HG02981 (cell line): ENCODE measurements at regions not wholly inside any gene's neighbourhood (a gene's known extent, or its start where the extent isn't known, plus 50 kb on each side); places are given as distances from the start of the nearest gene placed in this dataset.

ENCODE experiments used
- ATAC-seq: cut with Tn5 transposase; IDR thresholded peaks from one replicate; pipeline ENCODE4 v1.9.1; 2021; ENCODE audit warnings: mild to moderate bottlenecking, moderate library complexity; ENCODE audit not compliant: unreplicated experiment

DNA sequence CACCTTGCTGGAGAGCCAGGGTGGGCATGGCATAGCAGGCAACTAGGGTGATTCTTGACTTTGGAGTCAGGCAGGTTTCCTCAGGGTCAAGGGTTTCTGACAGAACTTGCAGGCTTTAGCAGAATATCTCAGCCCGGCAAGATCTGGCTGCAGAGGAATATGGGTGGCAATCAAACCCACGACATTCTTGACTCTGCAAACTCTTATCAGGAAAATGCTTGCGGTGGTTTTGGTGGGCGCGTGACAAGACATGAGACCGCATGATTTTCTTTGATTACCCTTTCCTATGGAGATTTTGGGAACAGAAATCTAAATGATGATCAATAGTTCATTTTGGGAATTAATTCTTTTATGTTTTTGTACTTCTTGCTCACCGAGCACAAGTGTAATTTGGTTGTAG lies 449.5 kb downstream of the VRK1 start:
- ATAC-seq = no peak

DNA sequence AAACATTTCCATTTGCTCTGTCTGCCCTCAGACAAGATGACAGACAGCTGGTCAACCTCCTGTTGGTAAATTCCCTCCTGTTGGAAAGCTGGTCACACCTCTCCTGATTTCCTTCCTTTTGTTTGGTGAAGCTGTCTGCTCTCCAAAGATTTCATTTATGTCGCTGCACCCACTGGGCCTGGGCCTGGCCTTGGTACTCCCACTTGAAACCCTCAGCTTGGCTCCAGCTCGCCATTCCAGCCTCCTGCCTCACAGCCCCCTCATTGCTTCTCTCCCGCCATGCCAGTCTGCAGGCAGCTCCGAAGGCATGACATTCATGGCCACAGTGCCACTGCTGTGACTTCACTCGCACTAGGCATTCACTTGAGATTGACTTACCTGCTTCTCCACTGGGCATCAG lies 451.8 kb downstream of the VRK1 start:
- no peak for ATAC-seq

DNA sequence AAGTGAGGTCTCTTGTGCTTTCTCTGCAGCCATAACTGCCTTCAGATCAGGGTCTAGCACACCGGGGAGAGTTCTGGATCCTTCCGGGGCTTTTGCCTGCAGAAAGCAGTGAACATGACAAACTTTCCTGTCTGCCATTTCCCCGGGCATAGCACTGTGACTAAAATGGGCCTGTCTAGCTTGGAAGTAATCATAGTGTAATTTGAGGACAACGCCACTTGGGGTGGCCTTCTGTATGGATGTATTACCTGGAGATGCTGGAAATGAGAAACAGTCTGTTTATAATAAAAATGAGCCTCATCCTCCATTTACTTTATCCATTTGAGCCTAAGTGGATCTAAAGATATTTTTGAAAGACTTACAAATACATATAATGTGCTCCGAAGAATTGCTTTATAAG lies 453.7 kb downstream of the VRK1 start:
- ATAC-seq = no peak

DNA sequence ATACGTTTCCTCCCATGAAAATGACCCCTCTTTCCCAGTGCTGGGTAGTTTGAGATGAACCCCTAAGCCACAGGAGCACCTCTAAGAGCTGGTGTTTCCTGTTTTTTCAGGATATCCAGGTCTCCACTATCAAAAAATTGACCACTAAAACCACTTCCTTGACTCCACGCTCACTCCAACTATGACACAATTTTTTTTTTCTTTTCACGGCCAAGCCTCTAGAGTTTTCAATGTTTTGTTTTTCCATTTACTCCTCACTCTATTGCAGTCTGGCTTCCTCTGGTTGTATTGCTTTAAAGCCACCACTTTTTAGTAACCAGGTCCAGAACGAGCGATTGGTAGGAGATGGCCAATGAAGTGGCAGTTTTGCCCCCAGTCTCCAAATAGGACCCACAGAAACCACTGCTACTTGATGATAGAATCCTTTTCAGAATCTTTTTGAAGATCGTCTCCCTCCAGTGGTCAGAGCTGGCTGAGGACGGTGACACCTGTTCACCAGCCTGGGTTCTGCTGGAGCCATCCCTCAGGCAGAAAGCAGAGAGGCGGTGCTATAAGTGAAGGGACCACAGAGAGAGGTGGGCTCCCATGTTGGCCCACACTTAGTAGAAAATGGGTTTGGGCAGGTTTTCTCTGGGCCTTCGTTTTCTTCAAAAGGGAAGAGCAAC lies 454.4 kb downstream of the VRK1 start:
- no peak for ATAC-seq

DNA sequence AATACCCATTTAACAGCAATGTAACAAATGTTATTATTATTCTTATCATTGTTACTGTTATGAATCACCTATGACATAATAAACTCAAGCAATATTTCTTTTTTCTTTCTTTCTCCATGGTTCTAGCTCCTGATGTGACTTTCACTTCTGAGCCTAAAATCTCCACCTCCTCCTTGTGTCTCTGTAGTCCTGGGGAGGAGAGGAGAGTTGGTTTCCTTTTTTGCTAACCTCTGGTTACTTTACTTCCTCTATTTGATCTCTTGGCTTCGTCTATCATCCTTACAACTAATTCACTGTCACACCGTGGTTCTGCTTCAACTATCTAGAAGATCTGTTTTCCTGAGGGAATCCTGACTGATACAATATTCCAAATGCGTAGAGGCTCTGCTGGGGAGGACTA lies 456.6 kb downstream of the VRK1 start:
- ATAC-seq = no peak

DNA sequence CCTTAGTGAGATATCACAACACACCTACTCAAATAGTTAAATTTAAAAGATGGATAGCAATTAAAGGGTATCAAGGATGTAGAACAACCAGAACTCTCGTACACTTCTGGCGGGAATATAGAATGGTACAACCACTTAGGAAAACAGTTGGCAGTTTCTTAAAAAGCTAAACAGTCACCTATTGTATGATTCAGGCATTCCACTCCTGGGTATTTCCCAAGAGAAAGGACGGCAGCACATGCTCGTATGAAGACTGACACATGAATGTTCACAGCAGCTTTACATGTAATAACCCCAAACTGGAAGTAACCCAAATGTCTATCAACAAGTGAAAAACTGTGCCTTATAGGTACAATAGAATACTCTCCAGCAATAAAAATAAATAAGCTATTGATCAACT lies 465.2 kb downstream of the VRK1 start:
- no peak for ATAC-seq

DNA sequence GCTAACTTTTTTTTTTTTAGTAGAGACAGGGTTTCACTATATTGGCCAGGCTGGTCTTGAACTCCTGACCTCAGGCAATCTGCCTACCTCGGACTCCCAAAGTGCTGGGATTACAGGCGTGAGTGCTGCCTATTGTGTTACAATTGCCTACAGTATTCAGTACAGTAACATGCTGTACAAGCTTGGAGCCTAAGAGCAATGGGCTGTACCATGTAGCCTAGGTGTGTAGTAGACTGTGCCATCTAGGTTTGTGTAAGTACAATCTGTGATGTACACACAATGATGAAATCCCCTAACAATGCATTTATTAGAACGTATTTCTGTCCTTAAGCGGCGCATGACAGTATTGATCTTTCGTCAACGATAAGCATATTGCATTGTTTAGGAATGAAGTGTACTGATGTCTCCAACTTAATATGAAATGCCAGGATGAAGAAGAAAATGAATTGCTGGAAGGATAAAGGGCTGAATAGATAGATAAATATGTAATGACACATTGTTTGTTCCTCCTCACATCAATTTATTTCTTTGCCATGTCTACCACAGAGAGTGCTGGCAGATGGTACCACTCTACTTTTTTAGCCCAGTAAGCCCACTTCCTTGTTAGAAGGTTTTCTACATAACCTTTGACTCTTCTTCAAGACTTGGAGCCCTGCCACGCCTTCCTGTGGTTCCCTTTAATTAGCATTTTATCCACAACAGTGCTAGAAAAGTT lies 467.5 kb downstream of the VRK1 start:
- ATAC-seq = no peak

DNA sequence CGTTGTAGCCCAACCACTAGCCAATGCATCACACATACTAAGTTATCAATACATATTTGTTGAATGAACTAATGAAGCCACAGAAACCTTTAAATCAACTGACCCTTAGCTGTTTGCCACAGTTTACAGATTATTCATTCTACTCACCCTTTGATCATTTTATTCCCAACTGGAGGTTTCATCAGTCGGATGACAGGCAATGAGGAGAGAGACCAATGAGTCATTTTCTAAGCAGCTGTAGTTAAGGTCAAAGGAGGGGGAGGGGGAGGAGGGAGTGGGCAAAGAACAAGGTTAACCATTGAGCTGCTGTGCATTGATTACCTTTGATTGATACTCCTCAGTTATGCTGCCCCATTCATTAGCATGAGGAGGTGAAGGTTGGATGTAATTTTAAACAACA lies 469.5 kb downstream of the VRK1 start:
- ATAC-seq = no peak

DNA sequence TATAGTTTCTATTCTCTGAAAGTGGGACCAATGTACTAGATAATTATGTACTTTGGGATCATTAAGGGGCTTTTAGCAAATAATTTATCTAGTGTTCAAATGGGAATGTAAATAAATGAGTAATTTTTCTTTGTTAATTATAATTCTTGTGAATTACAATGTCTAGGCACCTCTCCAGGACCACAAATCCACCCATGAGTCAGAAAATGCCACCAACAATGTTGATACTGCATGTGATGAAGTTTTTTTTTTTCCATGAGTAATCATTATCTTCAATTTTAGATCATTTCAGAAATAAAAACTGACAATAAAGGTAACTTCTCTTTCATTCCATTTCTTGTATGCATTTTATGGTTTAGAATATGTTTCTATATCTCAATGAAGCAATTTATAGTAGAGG lies 470.3 kb downstream of the VRK1 start:
- no peak for ATAC-seq

DNA sequence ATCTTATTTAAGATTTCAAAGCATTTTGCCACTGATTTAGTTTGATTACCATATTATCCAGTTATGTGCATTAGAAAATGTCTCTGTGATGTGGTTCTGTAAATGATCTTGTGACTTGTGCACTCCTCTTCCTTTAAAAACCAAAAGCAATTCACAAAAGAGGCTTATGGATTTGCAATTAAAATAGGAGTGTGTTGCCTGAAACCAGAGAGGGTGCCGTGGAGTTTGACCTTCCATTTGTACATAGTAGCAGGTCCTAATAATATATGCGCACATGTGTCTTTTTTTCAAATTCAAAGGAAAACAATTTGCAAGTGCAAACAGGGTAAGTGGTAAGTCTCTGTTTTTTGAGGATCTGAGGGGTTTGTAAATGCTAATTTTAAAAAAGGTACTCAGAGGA lies 470.9 kb downstream of the VRK1 start:
- no peak for ATAC-seq

DNA sequence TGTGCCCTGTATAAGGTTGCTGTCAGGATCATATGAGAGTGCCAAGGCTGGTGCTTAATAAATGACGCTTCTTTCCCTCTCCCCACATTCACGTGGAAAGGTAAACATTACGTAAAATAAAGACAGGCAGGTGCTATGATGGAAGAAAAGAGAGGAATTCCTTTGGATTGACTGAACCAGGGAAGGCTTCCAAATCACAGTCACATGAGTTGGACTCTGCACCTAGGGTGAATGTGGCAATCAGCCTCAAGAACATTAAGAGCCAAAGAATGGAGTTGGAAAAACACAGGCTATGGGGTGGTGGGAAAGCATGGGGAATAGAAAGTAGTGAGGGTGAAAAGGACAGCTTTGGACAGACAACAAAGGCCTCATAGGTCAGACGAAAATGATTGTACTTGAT lies 473.1 kb downstream of the VRK1 start:
- ATAC-seq = no peak

DNA sequence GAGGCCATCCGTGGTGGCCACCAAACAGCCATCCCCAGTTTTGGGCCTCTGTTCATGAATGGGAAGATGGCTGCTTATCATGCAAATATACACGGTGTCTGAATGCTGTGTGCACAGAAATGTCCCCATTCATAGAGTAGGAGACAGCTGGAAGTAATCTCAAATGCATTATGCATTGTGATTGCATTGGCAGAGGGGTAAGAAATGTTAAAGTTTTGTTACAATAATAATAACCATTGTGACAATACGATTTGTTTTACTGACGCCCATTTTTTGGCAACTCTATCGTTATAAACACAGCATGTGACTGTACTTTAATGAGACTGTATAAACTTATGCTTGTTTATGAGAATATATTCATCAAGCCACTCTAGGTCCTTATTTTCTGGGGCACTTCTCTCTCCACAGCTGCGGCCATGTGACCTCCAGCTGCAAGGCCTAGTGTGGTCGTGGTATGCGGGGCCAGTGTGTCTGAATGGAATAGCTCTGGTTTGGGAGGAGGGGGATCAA lies 474.3 kb downstream of the VRK1 start:
- ATAC-seq = no peak

DNA sequence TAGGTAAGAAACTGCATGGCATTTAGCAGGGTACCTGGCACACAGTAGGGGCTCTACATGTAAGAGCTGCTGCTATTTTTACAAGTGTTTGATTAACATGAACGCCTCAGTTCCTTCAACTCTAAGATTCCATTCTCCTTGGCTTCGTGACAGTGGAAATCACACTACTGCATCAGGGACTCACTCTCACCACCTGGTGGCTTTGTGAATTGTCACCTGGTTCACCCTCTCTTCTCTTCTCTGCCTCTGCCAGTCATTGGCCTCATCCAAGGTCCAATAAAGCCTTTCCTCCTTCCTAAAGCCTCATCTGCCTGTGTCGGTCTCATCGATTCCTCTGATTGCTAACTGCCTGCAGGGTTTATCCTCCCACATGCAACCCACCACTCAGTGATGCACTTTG lies 476.4 kb downstream of the VRK1 start:
- ATAC-seq = no peak

DNA sequence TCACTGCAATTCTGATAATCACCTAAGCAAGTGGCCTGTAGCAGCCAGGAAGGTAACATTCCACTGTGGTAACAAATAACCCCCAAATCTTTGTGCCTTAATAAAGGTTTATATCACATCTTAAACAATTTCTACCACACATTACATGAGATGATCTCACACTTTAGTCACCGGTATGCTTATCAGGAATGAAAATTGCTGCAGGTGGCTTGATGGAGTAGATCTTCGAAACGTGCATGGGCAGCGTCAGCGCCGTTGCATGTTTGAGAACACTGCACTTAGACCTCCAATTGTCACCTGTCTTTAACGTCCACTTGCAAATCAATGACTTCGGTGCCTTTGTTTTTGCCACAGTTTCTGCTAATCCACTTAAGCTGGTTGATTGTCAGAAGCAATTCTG lies 477.4 kb downstream of the VRK1 start:
- ATAC-seq = no peak

DNA sequence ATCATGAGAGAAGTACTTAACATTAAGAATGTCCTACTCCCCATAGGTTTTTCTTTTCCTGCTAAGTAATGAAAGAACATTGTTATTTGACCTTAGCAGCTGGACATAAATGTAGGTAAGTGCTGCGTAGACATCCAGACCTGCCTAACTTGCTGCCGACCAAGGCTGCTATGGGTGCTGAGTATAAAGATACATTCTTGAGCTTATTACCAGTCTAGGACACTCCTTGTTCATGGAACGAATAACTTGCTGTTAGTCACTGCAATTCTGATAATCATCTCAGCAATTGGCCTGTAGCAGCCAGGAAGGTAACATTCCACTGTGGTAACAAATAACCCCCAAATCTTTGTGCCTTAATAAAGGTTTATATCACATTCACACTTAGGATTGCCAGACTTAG lies 478.1 kb downstream of the VRK1 start:
- no peak for ATAC-seq

DNA sequence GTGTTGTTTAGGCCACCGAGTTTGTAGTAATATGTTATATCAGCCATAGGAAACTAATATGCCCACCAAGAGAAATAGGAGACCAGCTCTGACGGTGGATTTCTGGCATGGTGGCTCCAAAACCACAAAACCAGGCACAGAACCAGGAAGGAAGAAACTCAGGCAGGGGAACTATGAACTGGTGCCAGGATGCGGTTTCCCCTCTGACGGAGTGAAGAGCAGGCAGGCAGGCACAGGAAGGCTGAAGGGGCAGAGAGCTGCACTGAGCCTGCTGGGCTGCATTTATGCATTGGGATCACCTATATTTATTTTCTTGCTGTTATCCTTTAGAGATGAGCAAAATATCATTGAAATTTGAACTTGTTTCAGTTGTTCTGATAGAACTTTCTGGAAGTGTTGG lies 479.4 kb downstream of the VRK1 start:
- ATAC-seq = no peak

DNA sequence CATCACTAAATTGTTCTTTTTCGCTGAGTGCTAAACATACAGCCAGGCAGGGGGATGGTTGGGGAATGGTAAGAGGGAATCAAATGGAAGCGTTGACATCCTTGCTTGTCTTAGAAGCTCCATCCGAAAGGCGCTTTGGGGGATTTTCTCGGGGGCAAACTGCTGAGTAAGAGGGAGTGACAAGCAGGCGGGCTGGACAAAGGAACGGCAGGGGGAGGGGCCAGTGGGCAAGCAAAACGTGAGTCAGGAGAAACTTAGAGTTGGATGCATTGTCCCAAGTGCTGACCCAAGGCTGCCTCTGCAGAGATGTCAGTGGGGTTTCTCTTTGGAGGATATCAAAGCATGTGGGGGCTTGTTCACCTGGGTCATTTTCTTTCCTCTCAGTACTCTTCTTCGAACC lies 480.5 kb downstream of the VRK1 start:
- no peak for ATAC-seq

DNA sequence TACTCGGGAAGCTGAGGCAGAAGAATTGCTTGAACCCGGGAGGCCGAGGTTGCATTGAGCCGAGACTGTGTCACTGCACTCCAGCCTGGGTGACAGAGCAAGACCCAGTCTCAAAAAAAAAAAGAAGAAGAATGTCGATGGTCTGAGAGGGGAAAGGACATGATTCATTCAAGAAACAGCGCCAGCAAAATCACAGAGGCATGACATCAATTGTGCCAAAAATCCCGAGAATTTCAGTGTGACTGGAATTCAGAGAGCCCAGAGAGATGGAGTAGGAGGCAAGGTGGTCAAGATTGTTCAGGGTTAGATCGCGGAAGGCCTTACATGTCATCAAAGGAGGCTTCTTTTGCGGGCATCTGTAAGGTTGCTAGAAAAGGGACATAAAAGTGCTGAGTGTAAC lies 483.3 kb downstream of the VRK1 start:
- ATAC-seq = no peak

DNA sequence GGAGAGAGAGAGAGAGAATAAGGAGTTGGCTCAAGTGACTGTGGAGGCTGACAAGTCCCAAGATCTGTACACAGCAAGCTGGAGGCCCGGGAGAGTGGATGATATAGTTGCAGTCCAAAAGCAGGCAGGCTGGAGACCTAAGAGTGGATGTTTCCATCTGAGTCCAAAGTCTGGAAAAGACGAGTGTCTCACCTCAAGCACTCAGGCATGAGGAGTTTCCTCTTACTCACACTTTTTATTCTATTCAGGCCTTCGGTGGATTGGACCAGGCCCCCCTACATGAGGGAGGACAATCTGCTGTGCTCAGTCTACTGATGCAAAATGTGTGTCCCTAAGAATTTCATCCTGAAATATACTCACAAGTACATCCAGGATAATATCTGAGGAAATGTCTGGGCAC lies 484.6 kb downstream of the VRK1 start:
- ATAC-seq = no peak

DNA sequence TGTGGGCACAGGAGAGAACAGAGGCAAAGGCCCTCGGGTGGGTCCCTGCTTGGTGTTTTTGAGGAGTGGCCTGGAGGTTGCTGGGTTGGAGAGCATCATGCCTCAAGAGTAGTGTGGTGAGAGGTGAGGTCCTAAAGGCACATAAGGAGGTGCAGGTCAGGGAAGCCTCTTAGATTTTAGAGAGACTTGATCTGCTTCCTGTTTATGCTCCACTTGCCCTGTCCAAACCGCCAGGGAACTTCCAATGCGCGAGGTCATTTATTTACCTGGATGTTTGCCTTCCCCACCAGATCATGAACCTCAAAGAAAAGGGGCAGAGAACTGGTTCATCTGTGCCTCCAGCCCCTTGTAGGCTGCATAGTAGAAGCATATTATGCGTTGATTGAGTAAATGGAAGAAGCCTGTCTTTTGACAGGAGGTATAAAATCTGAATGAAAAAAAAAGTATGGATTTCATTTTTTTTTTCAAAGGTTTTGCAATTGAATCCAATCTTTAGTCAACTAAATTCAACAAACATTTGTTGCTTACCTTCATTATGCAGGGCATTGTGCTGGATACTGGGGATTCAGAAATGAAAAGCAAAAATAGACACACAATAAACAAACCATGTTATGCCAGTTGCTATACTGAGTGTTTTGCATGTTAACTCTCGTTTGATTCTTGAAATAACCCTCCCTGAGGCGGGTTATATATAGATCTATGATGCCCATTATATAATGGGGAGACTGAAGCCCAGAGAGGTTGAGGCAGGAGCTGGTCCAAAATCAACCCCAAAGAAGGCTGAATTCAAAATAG lies 485.2 kb downstream of the VRK1 start:
- ATAC-seq = no peak

DNA sequence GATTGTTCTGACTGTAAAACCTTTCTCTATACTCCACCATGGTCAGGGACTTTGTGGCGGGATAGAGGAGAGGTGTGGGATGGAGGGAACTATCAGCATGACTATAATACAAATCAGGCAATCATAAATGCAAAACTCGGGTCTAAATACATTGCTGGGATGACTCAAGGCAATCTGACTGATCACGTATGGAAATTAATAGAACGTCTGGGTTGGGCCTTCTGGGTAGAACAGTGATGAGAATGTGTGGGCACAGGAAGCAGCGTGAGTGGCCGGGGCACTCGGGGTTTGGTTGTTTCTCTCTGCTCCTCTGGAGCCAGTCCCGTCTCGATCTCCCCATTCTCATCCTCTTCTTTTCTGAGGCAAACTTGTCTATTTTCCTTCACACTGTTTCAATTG lies 485.8 kb downstream of the VRK1 start:
- ATAC-seq = no peak

DNA sequence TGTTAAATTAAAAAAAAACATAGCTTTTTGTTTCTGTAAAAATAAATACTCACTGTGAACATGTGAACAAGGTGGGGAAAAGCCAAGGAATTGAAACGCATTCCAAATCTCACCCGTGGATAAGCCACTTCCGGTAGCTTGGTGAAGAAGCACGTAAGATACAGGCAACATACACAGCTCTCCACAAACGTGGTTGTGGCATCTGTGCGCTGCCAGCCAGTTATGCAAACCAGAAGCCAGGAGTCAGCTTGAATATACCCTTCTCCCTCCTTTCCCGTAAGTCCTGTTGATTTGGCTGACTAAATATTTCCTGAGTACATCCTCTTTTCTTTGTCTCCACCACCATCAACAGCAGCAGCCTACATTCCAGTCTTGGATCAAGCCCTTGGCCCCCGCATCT lies 486.2 kb downstream of the VRK1 start:
- ATAC-seq = no peak
